GM23338 (cell line): ENCODE measurements at regions not wholly inside any gene's neighbourhood (a gene's known extent, or its start where the extent isn't known, plus 50 kb on each side); places are given as distances from the start of the nearest gene placed in this dataset.
"Not testable (repeated sequence)": the region's sequence is repeated elsewhere in the genome, so short reads cannot be mapped to it uniquely, and the experiment has no call there.

ENCODE experiments used
- CREB1 ChIP-seq: fragments of 250-450 bp; sonication (Bioruptor Pico); IDR thresholded peaks from 2 replicates; pipeline ENCODE4 v1.5.0; 2020; ENCODE audit warnings: low read depth, mild to moderate bottlenecking, moderate library complexity
- CTCF ChIP-seq, 2 experiments: fragments of 200-600 bp in 1 of 2; sonication (generic) in 1 of 2; conservative IDR thresholded peaks; 2 replicates each; pipeline versions ENCODE4 v1.5.1 to v1.6.1; 2016 to 2017; ENCODE audit warnings: antibody characterized with exemption in 2 of 2, low read depth in 2 of 2, mild to moderate bottlenecking in 2 of 2, moderate library complexity in 1 of 2
- ETS1 ChIP-seq: IDR thresholded peaks from 2 replicates; pipeline ENCODE4 v1.6.1; 2016; ENCODE audit warnings: antibody characterized with exemption
- EZH2 ChIP-seq: fragments of 200-600 bp; sonication (generic); IDR thresholded peaks from one replicate; pipeline ENCODE4 v1.8.0; 2017; ENCODE audit warnings: antibody characterized with exemption, mild to moderate bottlenecking, low read depth; ENCODE audit not compliant: unreplicated experiment
- EZH2phosphoT487 ChIP-seq: fragments of 200-600 bp; sonication (generic); IDR thresholded peaks from one replicate; pipeline ENCODE4 v1.8.1; 2018; ENCODE audit warnings: antibody characterized with exemption; ENCODE audit not compliant: unreplicated experiment
- JUNB ChIP-seq: IDR thresholded peaks from one replicate; pipeline ENCODE4 v1.6.1; 2016; ENCODE audit warnings: antibody characterized with exemption; ENCODE audit not compliant: unreplicated experiment
- NANOG ChIP-seq: IDR thresholded peaks from 2 replicates; pipeline ENCODE4 v1.6.1; 2016; ENCODE audit warnings: antibody characterized with exemption, borderline replicate concordance
- POLR2AphosphoS5 ChIP-seq: IDR thresholded peaks from 2 replicates; pipeline ENCODE4 v1.6.1; 2016; ENCODE audit warnings: antibody characterized with exemption, low read depth
- REST ChIP-seq: IDR thresholded peaks from one replicate; pipeline ENCODE4 v1.6.1; 2018; ENCODE audit warnings: antibody characterized with exemption; ENCODE audit not compliant: unreplicated experiment
- STAT1 ChIP-seq: IDR thresholded peaks from one replicate; pipeline ENCODE4 v1.6.1; 2016; ENCODE audit warnings: antibody characterized with exemption; ENCODE audit not compliant: unreplicated experiment
- ZNF114 ChIP-seq: fragments of 250-450 bp; sonication (Bioruptor Pico); IDR thresholded peaks from 2 replicates; pipeline ENCODE4 v1.5.0; 2020; ENCODE audit warnings: mild to moderate bottlenecking, moderate library complexity
- ZNF331 ChIP-seq: fragments of 250-450 bp; sonication (Bioruptor Pico); IDR thresholded peaks from 2 replicates; pipeline ENCODE4 v1.5.0; 2020; ENCODE audit warnings: low read depth, mild to moderate bottlenecking, moderate library complexity
- ZNF462 ChIP-seq: fragments of 250-450 bp; sonication (Bioruptor Pico); IDR thresholded peaks from 2 replicates; pipeline ENCODE4 v1.5.0; 2020; ENCODE audit warnings: mild to moderate bottlenecking, moderate library complexity

- not testable (repeated sequence) for TF ChIP-seq JUNB; CTCF (conservative IDR thresholded peaks at IDR 0.05; ENCODE audit: low read depth in 2 of 2); POLR2AphosphoS5; EZH2; EZH2phosphoT487; ZNF114 (CRISPR knock-in tag); REST; CREB1 (CRISPR knock-in tag); NANOG; ETS1; ZNF331; STAT1; ZNF462 (CRISPR knock-in tag)
These were observed 82.8 kb upstream of the NBPF26 start for GRCh38 chr1:120641014-120641302.
